Stimulated activated naive CD8-positive, alpha-beta T cell treated with anti-CD3 and anti-CD28 coated beads, Interleukin-15, Interleukin-2, amounts not matched to agents 100 ng/mL and 50 ng/mL, for 24 hours (primary cell): ENCODE measurements at regions not wholly inside any gene's neighbourhood (a gene's known extent, or its start where the extent isn't known, plus 50 kb on each side); places are given as distances from the start of the nearest gene placed in this dataset.

Experiments
- H3K27ac Mint-ChIP-seq: one replicate; pipeline ENCODE4 v1.8.0; 2021; ENCODE audit warnings: mild to moderate bottlenecking, mixed read lengths
- H3K27me3 Mint-ChIP-seq: one replicate; pipeline ENCODE4 v1.8.0; 2021; ENCODE audit warnings: mixed read lengths
- H3K36me3 Mint-ChIP-seq: one replicate; pipeline ENCODE4 v1.8.0; 2021; ENCODE audit warnings: low read depth, mixed read lengths
- H3K4me1 Mint-ChIP-seq: one replicate; pipeline ENCODE4 v1.8.0; 2021; ENCODE audit warnings: low read depth, mixed read lengths
- H3K4me3 Mint-ChIP-seq: one replicate; pipeline ENCODE4 v1.8.0; 2021; ENCODE audit warnings: mild to moderate bottlenecking, mixed read lengths
- H3K9me3 Mint-ChIP-seq: one replicate; pipeline ENCODE4 v1.8.0; 2021; ENCODE audit warnings: mixed read lengths

DNA sequence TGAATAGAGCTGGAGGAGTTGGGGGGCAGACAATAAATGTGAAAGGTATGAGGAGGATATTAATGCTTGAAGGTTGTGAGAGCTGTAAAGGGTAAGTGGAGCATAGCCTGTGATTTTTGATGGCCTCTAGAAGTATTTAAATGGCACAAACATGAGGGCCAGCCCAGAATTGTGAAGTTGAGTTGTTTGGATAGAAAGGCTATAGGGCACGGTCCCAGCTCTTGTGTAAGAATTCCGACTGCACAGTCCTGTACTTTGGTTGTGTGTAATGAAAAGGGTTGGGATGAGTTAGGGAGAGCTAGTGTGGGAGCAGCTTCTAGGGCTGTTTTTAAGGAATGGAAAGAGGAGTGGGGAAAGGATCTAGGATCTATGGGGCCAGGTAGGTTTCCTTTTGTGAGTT is 665.5 kb downstream of the USP25 start:
- peaks cover 16% of the 10 kb centered on the region for H3K9me3 Mint-ChIP-seq
- H3K36me3 Mint-ChIP-seq: no peaks in the 10 kb centered on the region
- no peaks in the 10 kb centered on the region for H3K4me1 Mint-ChIP-seq
- no peak overlapping the region for H3K27ac Mint-ChIP-seq
- no peak overlapping the region for H3K4me3 Mint-ChIP-seq
- H3K27me3 Mint-ChIP-seq: no peaks in the 10 kb centered on the region

DNA sequence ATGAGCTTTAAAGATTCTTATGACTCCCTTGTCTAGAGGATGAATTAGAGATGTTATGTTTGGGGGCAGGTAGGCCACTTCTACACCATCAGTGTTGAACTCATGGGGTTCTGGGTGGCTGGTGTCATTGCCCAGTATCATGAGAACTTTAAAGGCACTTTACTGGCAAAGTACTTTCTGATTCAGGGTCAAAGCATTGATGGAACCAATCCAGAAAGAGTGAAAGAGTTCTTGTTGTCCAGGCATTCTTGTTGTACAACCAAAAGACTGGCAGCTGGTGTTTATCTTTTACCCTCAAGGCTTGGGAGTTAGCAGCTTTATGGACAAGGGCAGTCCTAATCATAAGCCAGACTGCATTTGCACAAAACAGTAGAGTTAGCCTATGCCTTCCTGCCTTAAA is 673.0 kb downstream of the USP25 start:
- no peaks in the 10 kb centered on the region for H3K36me3 Mint-ChIP-seq
- H3K27ac Mint-ChIP-seq: no peak overlapping the region
- peaks cover 4% of the 10 kb centered on the region for H3K9me3 Mint-ChIP-seq
- no peaks in the 10 kb centered on the region for H3K4me1 Mint-ChIP-seq
- H3K4me3 Mint-ChIP-seq: no peak overlapping the region
- no peaks in the 10 kb centered on the region for H3K27me3 Mint-ChIP-seq

DNA sequence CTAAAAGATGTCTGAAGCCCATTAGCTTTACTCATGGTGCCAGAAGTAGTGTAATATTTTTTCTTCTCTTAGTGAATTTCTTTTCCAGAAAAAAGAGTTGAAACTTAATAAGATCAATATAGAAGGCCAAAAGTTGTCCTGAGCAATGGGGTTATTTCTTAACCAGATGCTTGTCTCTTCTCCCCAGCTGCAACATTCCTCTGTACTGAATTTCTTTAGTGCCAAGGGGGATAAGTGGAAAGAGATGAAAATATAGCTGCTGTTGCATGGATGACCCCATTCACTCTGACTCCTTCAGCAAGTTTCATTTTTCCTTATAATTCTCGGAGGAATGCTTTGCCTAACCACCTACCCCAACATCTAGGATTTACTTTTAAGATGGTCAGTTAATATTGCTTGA is 675.0 kb downstream of the USP25 start:
- Mint-ChIP-seq H3K4me1 (no peaks in the 10 kb centered on the region), H3K9me3 (peaks cover 4% of the 10 kb centered on the region), H3K27ac (no peak overlapping the region), H3K27me3 (no peaks in the 10 kb centered on the region), H3K36me3 (no peaks in the 10 kb centered on the region), H3K4me3 (no peak overlapping the region)

DNA sequence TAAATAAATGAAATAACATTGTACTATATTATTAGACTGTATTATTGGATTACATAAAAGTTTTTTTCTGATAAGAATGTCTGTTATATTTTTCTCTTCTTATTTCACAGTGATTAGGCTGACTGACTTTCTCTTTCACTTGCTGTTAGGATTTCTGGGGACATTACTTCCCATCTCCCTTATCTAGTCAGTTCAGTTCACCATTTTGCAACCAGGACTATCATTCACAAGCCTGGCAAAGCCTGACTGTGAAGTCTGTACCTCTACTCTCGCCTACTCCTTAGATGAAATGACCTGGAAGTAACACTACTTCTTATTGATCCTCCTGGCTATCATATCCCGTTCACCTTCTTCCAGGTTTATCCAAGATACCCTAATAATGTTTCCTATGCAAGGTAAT is 676.6 kb downstream of the USP25 start:
- no peaks in the 10 kb centered on the region for H3K27me3 Mint-ChIP-seq
- H3K4me3 Mint-ChIP-seq: no peak overlapping the region
- H3K27ac Mint-ChIP-seq: no peak overlapping the region
- no peaks in the 10 kb centered on the region for H3K4me1 Mint-ChIP-seq
- H3K36me3 Mint-ChIP-seq: no peaks in the 10 kb centered on the region
- peaks cover 4% of the 10 kb centered on the region for H3K9me3 Mint-ChIP-seq

DNA sequence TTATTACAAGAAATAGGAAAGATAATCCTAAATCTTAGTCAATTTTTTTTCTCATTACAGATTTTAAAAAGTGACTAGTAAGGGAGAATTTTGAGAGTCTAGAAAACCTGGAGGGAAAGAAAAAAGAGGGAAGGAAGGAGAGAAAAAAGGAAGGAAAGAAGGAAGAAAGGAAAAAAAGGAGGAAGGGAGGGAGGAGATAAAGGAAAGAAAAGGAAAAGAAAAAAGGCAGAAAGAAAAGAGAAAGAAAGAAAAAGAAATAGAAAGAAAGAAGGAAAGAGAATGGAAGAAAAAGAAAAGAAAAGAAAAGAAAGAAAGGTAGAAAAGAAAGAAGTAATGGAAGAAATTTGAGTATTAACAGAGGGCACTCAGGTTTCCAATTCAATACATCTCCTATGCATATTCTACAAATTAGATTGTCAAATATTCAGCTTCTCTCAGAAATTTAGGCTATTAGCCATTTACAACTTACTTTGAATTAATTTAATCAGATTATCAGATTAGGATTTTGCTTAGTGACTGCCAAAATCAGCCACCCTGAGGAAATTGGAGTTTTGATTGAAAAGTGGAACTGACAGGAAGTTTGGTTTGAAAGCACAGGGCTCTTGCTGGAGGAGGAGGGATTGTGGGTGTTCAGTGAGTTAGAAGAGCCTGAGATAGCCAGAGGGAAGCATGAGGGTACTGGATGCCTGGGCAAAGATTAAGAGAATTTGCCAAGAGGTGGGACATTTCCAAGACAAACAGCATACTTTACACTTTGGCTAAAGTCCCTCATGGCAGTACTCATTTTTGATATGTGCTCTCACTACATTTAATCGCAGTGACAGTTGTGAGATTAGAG is 677.8 kb downstream of the USP25 start:
- H3K9me3 Mint-ChIP-seq: no peaks in the 10 kb centered on the region
- no peak overlapping the region for H3K4me3 Mint-ChIP-seq
- H3K27ac Mint-ChIP-seq: no peak overlapping the region
- H3K27me3 Mint-ChIP-seq: no peaks in the 10 kb centered on the region
- no peaks in the 10 kb centered on the region for H3K4me1 Mint-ChIP-seq
- no peaks in the 10 kb centered on the region for H3K36me3 Mint-ChIP-seq

DNA sequence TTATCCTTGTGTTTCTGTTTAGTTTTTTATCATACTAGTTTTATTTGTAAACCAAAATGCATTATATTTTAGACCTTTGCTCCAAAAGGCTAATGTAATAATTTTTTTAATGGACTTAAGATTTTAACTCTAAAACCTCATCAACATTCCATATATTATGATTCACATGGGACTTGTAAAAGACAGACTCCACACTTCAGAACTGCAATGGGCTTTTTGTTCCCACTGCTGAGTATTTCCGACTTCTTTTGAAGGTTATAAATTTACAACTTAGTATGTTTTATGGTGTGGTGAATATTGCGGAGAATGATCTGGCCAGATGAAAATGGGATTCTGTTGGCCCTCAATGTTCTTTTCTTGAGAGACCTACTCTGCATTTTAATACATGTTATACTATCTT is 678.5 kb downstream of the USP25 start:
- H3K27me3 Mint-ChIP-seq: no peaks in the 10 kb centered on the region
- H3K36me3 Mint-ChIP-seq: no peaks in the 10 kb centered on the region

GRCh38 chr21:16409352-16409751 is 679.6 kb downstream of the USP25 start:
- Mint-ChIP-seq H3K27me3 (no peaks in the 10 kb centered on the region), H3K36me3 (no peaks in the 10 kb centered on the region), H3K4me3 (no peak overlapping the region), H3K27ac (no peak overlapping the region), H3K4me1 (no peaks in the 10 kb centered on the region), H3K9me3 (no peaks in the 10 kb centered on the region)

More for the DNA sequence above, 678.5 kb downstream of the USP25 start:
- Mint-ChIP-seq H3K4me1 (no peaks in the 10 kb centered on the region), H3K9me3 (no peaks in the 10 kb centered on the region), H3K27ac (no peak overlapping the region), H3K4me3 (no peak overlapping the region)

DNA sequence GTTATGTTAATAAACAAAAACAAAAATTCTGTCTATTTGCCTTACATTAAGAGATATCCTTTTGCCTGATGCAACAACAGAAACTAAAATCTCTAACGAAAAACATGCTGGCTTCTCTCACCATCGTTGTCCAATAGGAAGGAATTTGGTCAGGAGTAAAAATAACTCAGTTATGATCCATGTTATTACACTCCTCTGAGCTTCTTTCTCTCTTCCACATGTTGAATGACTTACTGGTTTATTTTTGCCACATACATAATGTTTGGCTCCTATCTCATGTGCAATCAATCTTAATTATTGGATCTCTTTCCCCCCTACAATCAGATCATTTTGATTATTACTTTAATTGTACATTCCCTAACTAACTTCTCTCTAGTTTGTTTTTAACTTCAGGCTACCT is 688.4 kb downstream of the USP25 start:
- Mint-ChIP-seq H3K36me3 (no peaks in the 10 kb centered on the region), H3K4me1 (no peaks in the 10 kb centered on the region), H3K27ac (no peak overlapping the region), H3K27me3 (no peaks in the 10 kb centered on the region), H3K4me3 (no peak overlapping the region), H3K9me3 (no peaks in the 10 kb centered on the region)

DNA sequence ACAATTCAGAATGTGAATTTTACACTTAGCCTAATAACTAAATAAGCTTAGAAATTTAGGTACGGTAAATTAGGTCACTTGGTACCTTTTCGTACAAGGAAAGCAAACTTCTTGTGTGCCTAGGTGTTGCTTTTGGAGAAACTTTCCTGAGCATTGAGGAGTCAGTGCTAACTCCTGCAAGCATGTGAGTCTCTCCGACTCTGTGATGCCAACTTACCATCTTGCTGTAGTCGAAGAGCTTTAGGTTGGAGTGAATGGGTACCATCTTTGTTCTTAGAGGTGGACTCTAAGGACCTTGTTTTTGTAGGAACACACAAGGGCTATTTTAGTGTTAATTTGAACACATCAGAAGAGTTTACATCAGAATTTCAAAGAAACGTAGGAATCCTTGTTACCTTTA is 688.9 kb downstream of the USP25 start:
- no peak overlapping the region for H3K4me3 Mint-ChIP-seq
- H3K9me3 Mint-ChIP-seq: no peaks in the 10 kb centered on the region
- H3K27ac Mint-ChIP-seq: no peak overlapping the region
- H3K36me3 Mint-ChIP-seq: no peaks in the 10 kb centered on the region
- H3K27me3 Mint-ChIP-seq: no peaks in the 10 kb centered on the region
- no peaks in the 10 kb centered on the region for H3K4me1 Mint-ChIP-seq

GRCh38 chr21:16419188-16419921 is 689.6 kb downstream of the USP25 start:
- no peaks in the 10 kb centered on the region for H3K4me1 Mint-ChIP-seq
- H3K9me3 Mint-ChIP-seq: no peaks in the 10 kb centered on the region
- no peaks in the 10 kb centered on the region for H3K36me3 Mint-ChIP-seq

DNA sequence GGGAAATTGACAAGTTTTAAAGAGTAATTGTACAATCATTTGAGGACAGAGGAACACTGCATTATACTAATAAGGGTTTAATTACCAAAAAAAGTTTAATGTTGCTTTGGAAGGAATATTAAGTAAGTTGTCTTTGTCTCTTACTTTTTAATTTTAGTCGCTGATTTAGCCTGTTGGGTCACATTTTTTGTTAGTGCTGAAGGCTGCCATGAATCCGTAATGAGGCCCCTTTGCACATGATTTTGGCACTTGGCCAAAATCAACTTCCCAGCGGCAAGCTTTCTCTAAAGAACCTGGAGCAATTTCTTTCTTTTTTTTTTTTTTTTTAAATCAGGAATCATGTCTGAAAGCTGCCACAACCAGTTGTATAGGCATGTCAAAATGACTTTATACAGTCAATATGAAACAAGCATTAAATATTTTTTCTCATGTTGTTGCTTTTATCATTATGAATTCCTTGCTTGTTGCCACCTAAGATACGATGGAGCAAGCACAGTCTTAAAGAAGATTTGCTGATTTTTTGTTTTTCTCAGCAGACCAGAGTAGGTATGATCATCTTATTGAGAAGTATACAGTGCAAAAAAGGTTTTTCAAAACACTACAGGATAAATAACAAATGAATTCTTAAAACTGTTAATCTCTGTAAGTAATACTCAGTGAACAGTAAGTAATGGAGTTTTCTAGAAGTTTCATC is 690.4 kb downstream of the USP25 start:
- Mint-ChIP-seq H3K27ac (no peak overlapping the region), H3K4me3 (no peak overlapping the region), H3K27me3 (no peaks in the 10 kb centered on the region), H3K9me3 (no peaks in the 10 kb centered on the region), H3K36me3 (no peaks in the 10 kb centered on the region), H3K4me1 (no peaks in the 10 kb centered on the region)

More at GRCh38 chr21:16419188-16419921, 689.6 kb downstream of the USP25 start:
- H3K27me3 Mint-ChIP-seq: no peaks in the 10 kb centered on the region
- H3K27ac Mint-ChIP-seq: no peak overlapping the region
- H3K4me3 Mint-ChIP-seq: no peak overlapping the region

DNA sequence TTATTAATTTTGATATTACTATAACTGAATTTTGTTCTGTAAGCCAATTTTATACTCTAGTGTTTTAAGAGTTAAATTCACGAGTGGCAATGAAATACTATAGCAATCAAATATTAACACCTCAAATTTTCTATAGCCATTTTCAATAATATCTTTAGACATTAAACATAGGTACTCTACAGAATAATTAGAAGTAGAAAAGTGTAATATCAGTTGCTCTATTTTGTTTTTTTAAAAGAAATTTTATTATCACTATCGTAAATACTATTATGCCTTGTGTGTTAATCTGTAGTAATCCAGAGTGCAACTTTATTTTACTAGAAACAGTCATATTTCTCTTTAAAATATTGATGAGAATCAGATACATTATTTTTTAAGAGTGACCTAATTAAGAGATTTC is 691.2 kb downstream of the USP25 start:
- no peaks in the 10 kb centered on the region for H3K36me3 Mint-ChIP-seq
- no peaks in the 10 kb centered on the region for H3K27me3 Mint-ChIP-seq
- H3K27ac Mint-ChIP-seq: no peak overlapping the region
- H3K9me3 Mint-ChIP-seq: no peaks in the 10 kb centered on the region
- no peak overlapping the region for H3K4me3 Mint-ChIP-seq
- H3K4me1 Mint-ChIP-seq: no peaks in the 10 kb centered on the region

DNA sequence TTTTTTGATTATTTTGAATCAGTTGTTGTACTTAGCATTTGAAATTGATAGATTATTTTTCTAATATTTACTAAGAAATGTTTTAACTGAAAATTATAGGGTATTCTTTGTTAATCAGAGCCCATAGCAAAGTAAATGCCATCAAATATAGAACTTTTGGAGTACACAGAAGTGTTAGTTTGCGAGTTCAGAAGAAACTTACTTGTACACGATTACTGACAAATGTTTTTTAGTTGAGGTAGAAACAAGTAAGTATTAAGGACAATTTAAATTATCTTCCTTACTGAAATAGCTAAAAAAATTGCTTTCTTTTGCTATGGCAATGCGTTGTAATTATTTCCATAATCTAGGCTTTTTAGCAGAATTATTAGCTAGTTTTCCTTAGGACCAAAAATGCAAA is 692.2 kb downstream of the USP25 start:
- Mint-ChIP-seq H3K27ac (no peak overlapping the region), H3K27me3 (no peaks in the 10 kb centered on the region), H3K9me3 (no peaks in the 10 kb centered on the region), H3K4me3 (no peak overlapping the region), H3K36me3 (no peaks in the 10 kb centered on the region), H3K4me1 (no peaks in the 10 kb centered on the region)

- Mint-ChIP-seq H3K4me3 (no peak overlapping the region), H3K36me3 (no peaks in the 10 kb centered on the region), H3K4me1 (no peaks in the 10 kb centered on the region), H3K27me3 (no peaks in the 10 kb centered on the region), H3K27ac (no peak overlapping the region), H3K9me3 (no peaks in the 10 kb centered on the region)
These were observed 692.9 kb downstream of the USP25 start for GRCh38 chr21:16422702-16423101.

- Mint-ChIP-seq H3K4me1 (no peaks in the 10 kb centered on the region), H3K4me3 (no peak overlapping the region), H3K36me3 (no peaks in the 10 kb centered on the region), H3K9me3 (no peaks in the 10 kb centered on the region), H3K27ac (no peak overlapping the region), H3K27me3 (no peaks in the 10 kb centered on the region)
These were observed 694.1 kb downstream of the USP25 start for GRCh38 chr21:16423921-16424320.
